H9 (cell line): ENCODE measurements at regions not wholly inside any gene's neighbourhood (a gene's known extent, or its start where the extent isn't known, plus 50 kb on each side); places are given as distances from the start of the nearest gene placed in this dataset.

ENCODE experiments used
- DNase-seq: peaks from one replicate; pipeline ENCODE4 v3.0.0-alpha.2; 2017
- H2AFZ ChIP-seq: one replicate; pipeline ENCODE4 v1.6.1; 2013; ENCODE audit warnings: mild to moderate bottlenecking, low read length, control low read depth, moderate library complexity
- H2AK5ac ChIP-seq: 2 replicates; pipeline ENCODE4 v1.6.1; 2013; ENCODE audit warnings: low read length, control low read depth, mixed read lengths; ENCODE audit not compliant: insufficient read length
- H2BK120ac ChIP-seq: one replicate; pipeline ENCODE4 v1.6.1; 2013; ENCODE audit warnings: low read depth, mild to moderate bottlenecking, low read length, control low read depth, inconsistent platforms; ENCODE audit not compliant: poor library complexity, severe bottlenecking
- H2BK12ac ChIP-seq: 2 replicates; pipeline ENCODE4 v1.6.1; 2013; ENCODE audit warnings: low read length, control low read depth, mixed read lengths, low read depth; ENCODE audit not compliant: insufficient read length
- H2BK15ac ChIP-seq: 2 replicates; pipeline ENCODE4 v1.6.1; 2013; ENCODE audit warnings: low read depth, low read length, control low read depth
- H2BK20ac ChIP-seq: one replicate; pipeline ENCODE4 v1.6.1; 2013; ENCODE audit warnings: low read depth, mild to moderate bottlenecking, low read length, control low read depth, inconsistent platforms; ENCODE audit not compliant: poor library complexity, severe bottlenecking
- H2BK5ac ChIP-seq: 2 replicates; pipeline ENCODE4 v1.6.1; 2013; ENCODE audit warnings: low read length, control low read depth, mixed read lengths; ENCODE audit not compliant: insufficient read length
- H3K14ac ChIP-seq: 2 replicates; pipeline ENCODE4 v1.6.1; 2013; ENCODE audit warnings: low read length, control low read depth; ENCODE audit not compliant: insufficient read depth
- H3K18ac ChIP-seq: 2 replicates; pipeline ENCODE4 v1.6.1; 2013; ENCODE audit warnings: low read depth, mild to moderate bottlenecking, mixed read lengths, low read length, control low read depth; ENCODE audit not compliant: insufficient read length
- H3K23ac ChIP-seq: 2 replicates; pipeline ENCODE4 v1.6.1; 2013; ENCODE audit warnings: low read length, control low read depth, mixed read lengths, low read depth; ENCODE audit not compliant: insufficient read length
- H3K23me2 ChIP-seq: 2 replicates; pipeline ENCODE4 v1.6.1; 2013; ENCODE audit warnings: low read depth, mild to moderate bottlenecking, mixed read lengths, low read length, control low read depth; ENCODE audit not compliant: insufficient read length, poor library complexity, severe bottlenecking
- H3K27ac ChIP-seq: 2 replicates; pipeline ENCODE4 v1.5.1; 2013; ENCODE audit warnings: low read length, control low read depth, mixed read lengths, low read depth; ENCODE audit not compliant: insufficient read length
- H3K27me3 ChIP-seq: 2 replicates; pipeline ENCODE4 v1.6.1; 2013; ENCODE audit warnings: low read length, control low read depth, inconsistent platforms; ENCODE audit not compliant: insufficient read depth
- H3K4ac ChIP-seq: 2 replicates; pipeline ENCODE4 v1.6.1; 2013; ENCODE audit warnings: low read depth, mild to moderate bottlenecking, control low read depth, inconsistent platforms, low read length, moderate library complexity
- H3K4me1 ChIP-seq: 2 replicates; pipeline ENCODE4 v1.6.1; 2013; ENCODE audit warnings: low read length, control low read depth, inconsistent platforms; ENCODE audit not compliant: insufficient read depth
- H3K4me2 ChIP-seq: 2 replicates; pipeline ENCODE4 v1.6.1; 2013; ENCODE audit warnings: low read length, control low read depth, mixed read lengths; ENCODE audit not compliant: insufficient read length, insufficient read depth
- H3K56ac ChIP-seq: 2 replicates; pipeline ENCODE4 v1.6.1; 2013; ENCODE audit warnings: low read depth, mild to moderate bottlenecking, mixed read lengths, low read length, control low read depth; ENCODE audit not compliant: insufficient read length
- H3K79me1 ChIP-seq: 2 replicates; pipeline ENCODE4 v1.6.1; 2013; ENCODE audit warnings: low read depth, mild to moderate bottlenecking, moderate library complexity, low read length, control low read depth, inconsistent platforms; ENCODE audit not compliant: insufficient read depth, poor library complexity, severe bottlenecking
- H3K79me2 ChIP-seq: 2 replicates; pipeline ENCODE4 v1.6.1; 2013; ENCODE audit warnings: low read length, control low read depth, inconsistent platforms; ENCODE audit not compliant: insufficient read depth
- H3K9ac ChIP-seq: 2 replicates; pipeline ENCODE4 v1.6.1; 2013; ENCODE audit warnings: low read length, control low read depth, mixed read lengths; ENCODE audit not compliant: insufficient read length; ENCODE audit errors: extremely low read depth
- H3K9me3 ChIP-seq: one replicate; pipeline ENCODE4 v1.6.1; 2013; ENCODE audit warnings: low read depth, low read length, inconsistent platforms; ENCODE audit not compliant: control insufficient read depth
- H3T11ph ChIP-seq: one replicate; pipeline ENCODE4 v1.6.1; 2013; ENCODE audit warnings: mild to moderate bottlenecking, low read length, control low read depth, inconsistent platforms
- H4K20me1 ChIP-seq: one replicate; pipeline ENCODE4 v1.6.1; 2013; ENCODE audit not compliant: control insufficient read depth, insufficient read length, insufficient read depth
- H4K5ac ChIP-seq: 2 replicates; pipeline ENCODE4 v1.6.1; 2013; ENCODE audit warnings: low read depth, mild to moderate bottlenecking, mixed read lengths, low read length, control low read depth; ENCODE audit not compliant: insufficient read length
- H4K8ac ChIP-seq: replicated peaks from 2 replicates; pipeline ENCODE4 v1.6.1; 2013; ENCODE audit warnings: low read length, control low read depth, mixed read lengths, low read depth; ENCODE audit not compliant: insufficient read length
- H4K91ac ChIP-seq: 2 replicates; pipeline ENCODE4 v1.6.1; 2013; ENCODE audit warnings: low read depth, mild to moderate bottlenecking, moderate library complexity, mixed read lengths, low read length, control low read depth; ENCODE audit not compliant: insufficient read length
- H3K27ac Mint-ChIP-seq, 3 experiments: 2 replicates in 2 of 3; 3 replicates in 1 of 3; pipeline ENCODE4 v1.8.0; 2020 to 2021; ENCODE audit warnings: mixed read lengths in 3 of 3, mild to moderate bottlenecking in 1 of 3, moderate library complexity in 1 of 3
- H3K27me3 Mint-ChIP-seq: 2 replicates; pipeline ENCODE4 v1.8.0; 2021; ENCODE audit warnings: low read depth, mild to moderate bottlenecking, moderate library complexity, mixed read lengths
- H3K36me3 Mint-ChIP-seq, 3 experiments: 2 replicates in 2 of 3; 3 replicates in 1 of 3; pipeline ENCODE4 v1.8.0; 2020 to 2021; ENCODE audit warnings: low read depth in 3 of 3, mixed read lengths in 3 of 3; ENCODE audit not compliant: insufficient read depth in 1 of 3
- H3K4me1 Mint-ChIP-seq, 2 experiments: 2 replicates each; pipeline ENCODE4 v1.8.0; 2020; ENCODE audit warnings: mixed read lengths in 2 of 2
- H3K4me3 Mint-ChIP-seq, 2 experiments: 2 replicates in 1 of 2; 3 replicates in 1 of 2; pipeline ENCODE4 v1.8.0; 2020 to 2021; ENCODE audit warnings: mild to moderate bottlenecking in 2 of 2, mixed read lengths in 2 of 2, moderate library complexity in 1 of 2
- H3K9me3 Mint-ChIP-seq, 2 experiments: 2 replicates in 1 of 2; 3 replicates in 1 of 2; pipeline ENCODE4 v1.8.0; 2020; ENCODE audit warnings: mild to moderate bottlenecking in 2 of 2, mixed read lengths in 2 of 2, moderate library complexity in 1 of 2
- CTCF ChIP-seq: fragments of 200-600 bp; sonication (generic); conservative IDR thresholded peaks from 3 replicates; pipeline ENCODE4 v1.8.0; 2021; ENCODE audit warnings: antibody characterized with exemption, mild to moderate bottlenecking
- WGBS: extraction: QIAGEN DNeasy Blood & Tissue Kit; methylation state at CpG from one replicate; pipeline ENCODE4 v1.1.7; 2013; ENCODE audit warnings: missing lambda C conversion rate, low lambda C conversion rate, mixed read lengths; ENCODE audit not compliant: insufficient read length; ENCODE audit errors: extremely low coverage; 5-methylcytosine and 5-hydroxymethylcytosine counted together

GRCh38 chr15:69747193-69747592 is 294.6 kb downstream of the RPLP1 start:
- Histone ChIP-seq H3K23me2 (no peaks in the 10 kb centered on the region), H3K56ac (no peak overlapping the region), H3K4me1 (peaks cover 3% of the 10 kb centered on the region; the same call in 1 of the 2 replicates), H3K14ac (no peak overlapping the region), H3K79me1 (no peaks in the 10 kb centered on the region), H2AFZ (no peak overlapping the region), H4K20me1 (no peaks in the 10 kb centered on the region), H2BK15ac (no peak overlapping the region), H3K18ac (no peak overlapping the region), H2BK5ac (no peak overlapping the region), H4K5ac (no peak overlapping the region), H3K27me3 (no peaks in the 10 kb centered on the region), H2BK20ac (no peak overlapping the region), H3K9me3 (no peaks in the 10 kb centered on the region), H4K91ac (no peak overlapping the region), H2AK5ac (no peak overlapping the region), H2BK12ac (no peak overlapping the region), H3K4me2 (no peak overlapping the region), H3K9ac (no peak overlapping the region), H3K27ac (no peak overlapping the region), H3K79me2 (no peaks in the 10 kb centered on the region), H3T11ph (no peak overlapping the region), H4K8ac (no peak overlapping the region), H2BK120ac (no peak overlapping the region), H3K23ac (no peak overlapping the region), H3K4ac (no peak overlapping the region)
- H3K36me3 Mint-ChIP-seq, result no peaks in the 10 kb centered on the region
- TF ChIP-seq CTCF, result no peak
- no CpG with 5 or more reads among the region's 5 CpGs for WGBS
- no peak overlapping the region for H3K27ac Mint-ChIP-seq
- no peaks in the 10 kb centered on the region; a peak in 1 of 5 replicates for H3K9me3 Mint-ChIP-seq
- H3K4me1 Mint-ChIP-seq, result peaks cover 7 to 11% of the 10 kb centered on the region in 2 experiments
- no peak overlapping the region for H3K4me3 Mint-ChIP-seq
- H3K27me3 Mint-ChIP-seq, result no peaks in the 10 kb centered on the region; the same call in 1 of the 2 replicates
- no peak for DNase-seq
